Ascending aorta (tissue), 2 donors: ENCODE measurements at regions not wholly inside any gene's neighbourhood (a gene's known extent, or its start where the extent isn't known, plus 50 kb on each side); places are given as distances from the start of the nearest gene placed in this dataset.

Experiments
- DNase-seq, 2 donors: peaks; one replicate each; pipeline ENCODE4 v3.0.0-alpha.2; 2019; ENCODE audit warnings: low spot score in 2 of 2
- H3K27ac ChIP-seq, 2 donors: fragments of 200-600 bp; sonication (generic); one replicate each; pipeline ENCODE4 v1.5.1; 2016 to 2017; ENCODE audit warnings: mild to moderate bottlenecking in 1 of 2
- H3K27me3 ChIP-seq: fragments of 200-600 bp; sonication (generic); one replicate; pipeline ENCODE4 v1.5.1; 2017
- H3K36me3 ChIP-seq, 2 donors: fragments of 200-600 bp; sonication (generic); one replicate each; pipeline ENCODE4 v1.5.1; 2016
- H3K4me1 ChIP-seq, 2 donors: fragments of 200-600 bp; sonication (generic); one replicate each; pipeline ENCODE4 v1.5.1; 2016 to 2017; ENCODE audit warnings: mild to moderate bottlenecking in 1 of 2
- H3K4me3 ChIP-seq, 2 donors: fragments of 200-600 bp; sonication (generic); one replicate each; pipeline ENCODE4 v1.5.1; 2016 to 2017; ENCODE audit warnings: mild to moderate bottlenecking in 1 of 2
- H3K9me3 ChIP-seq, 2 donors: fragments of 200-600 bp; sonication (generic); one replicate each; pipeline ENCODE4 v1.5.1; 2016
- intact Hi-C: fragments of 100-400 bp; cut with DNase I; formaldehyde crosslinking; loops from one replicate; pipeline ENCODE4 v1.15.1; 2023
- TF ChIP-seq, protein P1 (sequence below), 3 experiments: fragments of 200-600 bp in 2 of 3; fragments of 450-650 bp in 1 of 3; sonication (generic) in 2 of 3; IDR thresholded peaks; one replicate each; pipeline ENCODE4 v1.5.1; 2016 to 2019; ENCODE audit warnings: antibody characterized with exemption in 3 of 3, mild to moderate bottlenecking in 1 of 3, moderate library complexity in 1 of 3

DNA sequence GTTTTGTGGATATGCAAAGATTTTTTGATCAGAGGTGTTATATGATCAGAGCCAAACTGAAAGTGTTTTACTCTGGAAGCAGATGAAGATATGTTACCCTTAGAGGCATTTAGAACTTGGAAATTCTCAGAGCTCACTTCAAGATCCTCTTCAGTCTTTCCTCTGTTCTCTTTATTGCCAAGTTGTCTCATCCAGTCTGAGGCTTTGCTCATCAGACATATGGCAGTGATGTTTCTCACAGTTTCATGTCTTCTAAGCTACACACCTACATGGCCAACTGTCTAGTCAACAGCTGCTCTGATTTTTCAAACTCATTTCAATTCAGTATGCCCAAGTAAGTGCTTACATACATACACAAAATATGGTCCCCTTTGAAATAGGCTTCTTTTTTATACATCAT lies 1504.3 kb upstream of the PIK3C3 start:
- Histone ChIP-seq H3K36me3 (no peaks in the 10 kb centered on the region), H3K4me3 (no peak overlapping the region), H3K27me3 (no peaks in the 10 kb centered on the region), H3K4me1 (no peaks in the 10 kb centered on the region), H3K9me3 (no peaks in the 10 kb centered on the region), H3K27ac (no peak overlapping the region)
- no peak for DNase-seq
- TF ChIP-seq, protein P1, sequence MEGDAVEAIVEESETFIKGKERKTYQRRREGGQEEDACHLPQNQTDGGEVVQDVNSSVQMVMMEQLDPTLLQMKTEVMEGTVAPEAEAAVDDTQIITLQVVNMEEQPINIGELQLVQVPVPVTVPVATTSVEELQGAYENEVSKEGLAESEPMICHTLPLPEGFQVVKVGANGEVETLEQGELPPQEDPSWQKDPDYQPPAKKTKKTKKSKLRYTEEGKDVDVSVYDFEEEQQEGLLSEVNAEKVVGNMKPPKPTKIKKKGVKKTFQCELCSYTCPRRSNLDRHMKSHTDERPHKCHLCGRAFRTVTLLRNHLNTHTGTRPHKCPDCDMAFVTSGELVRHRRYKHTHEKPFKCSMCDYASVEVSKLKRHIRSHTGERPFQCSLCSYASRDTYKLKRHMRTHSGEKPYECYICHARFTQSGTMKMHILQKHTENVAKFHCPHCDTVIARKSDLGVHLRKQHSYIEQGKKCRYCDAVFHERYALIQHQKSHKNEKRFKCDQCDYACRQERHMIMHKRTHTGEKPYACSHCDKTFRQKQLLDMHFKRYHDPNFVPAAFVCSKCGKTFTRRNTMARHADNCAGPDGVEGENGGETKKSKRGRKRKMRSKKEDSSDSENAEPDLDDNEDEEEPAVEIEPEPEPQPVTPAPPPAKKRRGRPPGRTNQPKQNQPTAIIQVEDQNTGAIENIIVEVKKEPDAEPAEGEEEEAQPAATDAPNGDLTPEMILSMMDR (IDR thresholded peaks at IDR 0.05), result no peak
- intact Hi-C loops, result no loop called here

- no peak overlapping the region for H3K4me3 ChIP-seq
- TF ChIP-seq, protein P1 (IDR thresholded peaks at IDR 0.05), result no peak
- no peaks in the 10 kb centered on the region for H3K4me1 ChIP-seq
- intact Hi-C loops, result no loop called here
- H3K27ac ChIP-seq, result no peak overlapping the region
- no peaks in the 10 kb centered on the region for H3K27me3 ChIP-seq
- no peaks in the 10 kb centered on the region for H3K36me3 ChIP-seq
- DNase-seq, result no peak
- H3K9me3 ChIP-seq, result no peaks in the 10 kb centered on the region
Measured at GRCh38 chr18:40447820-40448219, 1507.2 kb upstream of the PIK3C3 start.

- Histone ChIP-seq H3K4me1 (no peaks in the 10 kb centered on the region), H3K36me3 (no peaks in the 10 kb centered on the region), H3K27me3 (no peaks in the 10 kb centered on the region), H3K4me3 (no peak overlapping the region), H3K9me3 (no peaks in the 10 kb centered on the region), H3K27ac (no peak overlapping the region)
- intact Hi-C loops, result no loop called here
- TF ChIP-seq, protein P1 (IDR thresholded peaks at IDR 0.05), result no peak
- DNase-seq, result no peak
Measured at GRCh38 chr18:40440088-40440487, 1514.9 kb upstream of the PIK3C3 start.

GRCh38 chr18:40437517-40437916 lies 1517.5 kb upstream of the PIK3C3 start:
- Histone ChIP-seq H3K9me3 (no peaks in the 10 kb centered on the region), H3K4me1 (no peaks in the 10 kb centered on the region), H3K4me3 (no peak overlapping the region), H3K27me3 (no peaks in the 10 kb centered on the region), H3K36me3 (no peaks in the 10 kb centered on the region), H3K27ac (no peak overlapping the region)
- no peak for DNase-seq
- intact Hi-C loops, result no loop called here
- TF ChIP-seq, protein P1 (IDR thresholded peaks at IDR 0.05), result no peak

DNA sequence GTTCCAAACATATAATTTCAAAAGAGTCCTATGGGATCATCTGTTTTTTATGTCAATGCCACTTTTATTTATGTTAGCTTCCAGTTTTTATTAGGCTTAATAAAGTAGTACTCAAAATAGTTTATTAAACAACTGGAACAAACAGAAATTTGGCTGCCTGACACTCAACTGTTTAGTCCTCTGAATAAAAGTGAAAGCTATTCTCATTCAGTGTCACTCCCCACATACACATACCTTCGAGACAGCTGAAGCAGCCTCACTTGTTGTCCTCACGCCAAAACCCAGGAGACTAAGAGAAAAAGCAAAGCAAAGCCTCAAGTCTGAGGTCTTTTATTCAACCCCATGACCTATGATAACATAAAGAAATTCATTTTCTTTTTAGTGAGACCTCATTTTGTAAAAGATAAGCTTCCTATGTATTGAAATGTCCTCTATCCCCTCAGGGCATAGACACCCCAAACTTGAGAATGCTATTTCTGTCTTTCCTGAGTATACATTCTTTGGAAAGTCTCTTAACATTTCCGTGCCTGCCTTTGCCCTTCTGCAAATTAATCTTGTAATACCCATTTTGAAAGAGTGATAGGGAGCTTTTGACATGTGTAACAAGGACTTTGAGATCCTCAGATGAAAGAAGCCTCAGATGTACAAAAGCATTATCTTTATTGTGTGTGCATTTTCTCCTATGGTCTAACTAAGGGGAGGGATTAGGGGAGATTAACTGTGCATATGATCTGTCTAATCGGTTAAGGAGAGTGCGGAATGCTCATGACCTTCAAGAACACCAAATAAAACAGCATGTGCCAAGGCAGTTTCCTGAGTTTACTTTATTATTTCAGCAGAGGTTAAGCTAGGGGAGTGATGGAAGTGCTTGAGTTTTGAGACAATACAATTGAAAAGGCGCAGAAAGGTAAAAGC lies 1523.7 kb upstream of the PIK3C3 start:
- no peak for DNase-seq
- no peak overlapping the region for H3K4me3 ChIP-seq
- no peaks in the 10 kb centered on the region for H3K9me3 ChIP-seq
- intact Hi-C loops, result no loop called here
- H3K27ac ChIP-seq, result no peak overlapping the region
- H3K36me3 ChIP-seq, result no peaks in the 10 kb centered on the region
- TF ChIP-seq, protein P1 (IDR thresholded peaks at IDR 0.05), result no peak
- H3K27me3 ChIP-seq, result no peaks in the 10 kb centered on the region
- H3K4me1 ChIP-seq, result no peaks in the 10 kb centered on the region
